ENCODE measurements at regions not wholly inside any gene's neighbourhood (a gene's known extent, or its start where the extent isn't known, plus 50 kb on each side); places are given as distances from the start of the nearest gene placed in this dataset.

- TF ChIP-seq, protein P1, sequence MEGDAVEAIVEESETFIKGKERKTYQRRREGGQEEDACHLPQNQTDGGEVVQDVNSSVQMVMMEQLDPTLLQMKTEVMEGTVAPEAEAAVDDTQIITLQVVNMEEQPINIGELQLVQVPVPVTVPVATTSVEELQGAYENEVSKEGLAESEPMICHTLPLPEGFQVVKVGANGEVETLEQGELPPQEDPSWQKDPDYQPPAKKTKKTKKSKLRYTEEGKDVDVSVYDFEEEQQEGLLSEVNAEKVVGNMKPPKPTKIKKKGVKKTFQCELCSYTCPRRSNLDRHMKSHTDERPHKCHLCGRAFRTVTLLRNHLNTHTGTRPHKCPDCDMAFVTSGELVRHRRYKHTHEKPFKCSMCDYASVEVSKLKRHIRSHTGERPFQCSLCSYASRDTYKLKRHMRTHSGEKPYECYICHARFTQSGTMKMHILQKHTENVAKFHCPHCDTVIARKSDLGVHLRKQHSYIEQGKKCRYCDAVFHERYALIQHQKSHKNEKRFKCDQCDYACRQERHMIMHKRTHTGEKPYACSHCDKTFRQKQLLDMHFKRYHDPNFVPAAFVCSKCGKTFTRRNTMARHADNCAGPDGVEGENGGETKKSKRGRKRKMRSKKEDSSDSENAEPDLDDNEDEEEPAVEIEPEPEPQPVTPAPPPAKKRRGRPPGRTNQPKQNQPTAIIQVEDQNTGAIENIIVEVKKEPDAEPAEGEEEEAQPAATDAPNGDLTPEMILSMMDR (IDR thresholded peaks at IDR 0.05; ENCODE audit: low read length): no peak
- TF ChIP-seq EZH2 (optimal IDR thresholded peaks at IDR 0.05; ENCODE audit: low read depth, low read length): no peak
Observed at GRCh38 chr9:121562301-121562700, 62.7 kb upstream of the GGTA1 start.
